Thyroid gland (tissue), 4 donors: ENCODE measurements at regions not wholly inside any gene's neighbourhood (a gene's known extent, or its start where the extent isn't known, plus 50 kb on each side); places are given as distances from the start of the nearest gene placed in this dataset.

Experiments
- DNase-seq, 2 donors: peaks; one replicate each; pipeline ENCODE4 v3.0.0-alpha.2; 2019
- H3K27ac ChIP-seq, 3 donors: fragments of 200-600 bp; sonication (generic); 1 replicate in 2 of 3; 2 replicates in 1 of 3; pipeline ENCODE4 v1.5.1; 2016 to 2019; ENCODE audit warnings: mild to moderate bottlenecking in 1 of 3, moderate library complexity in 1 of 3
- H3K27me3 ChIP-seq: fragments of 200-600 bp; sonication (generic); one replicate; pipeline ENCODE4 v1.5.1; 2019
- H3K36me3 ChIP-seq, 2 donors: fragments of 200-600 bp; sonication (generic); one replicate each; pipeline ENCODE4 v1.5.1; 2016 to 2019
- H3K4me1 ChIP-seq, 2 donors: fragments of 200-600 bp; sonication (generic); one replicate each; pipeline ENCODE4 v1.5.1; 2017 to 2019
- H3K4me3 ChIP-seq, 3 donors: fragments of 200-600 bp; sonication (generic); replicated peaks in 1 of 3; 1 replicate in 2 of 3; 2 replicates in 1 of 3; pipeline ENCODE4 v1.5.1; 2016; ENCODE audit warnings: mild to moderate bottlenecking in 1 of 3
- H3K9me3 ChIP-seq: fragments of 200-600 bp; sonication (generic); one replicate; pipeline ENCODE4 v1.5.1; 2017
- CTCF ChIP-seq, 6 experiments: fragments of 200-600 bp in 3 of 6; fragments of 450-650 bp in 3 of 6; sonication (generic) in 3 of 6; IDR thresholded peaks; one replicate each; pipeline ENCODE4 v1.5.1; 2016 to 2019; ENCODE audit warnings: antibody characterized with exemption in 6 of 6, mild to moderate bottlenecking in 2 of 6, inconsistent platforms in 1 of 6, moderate library complexity in 1 of 6
- POLR2A ChIP-seq, 2 donors: fragments of 450-650 bp; IDR thresholded peaks; one replicate each; pipeline ENCODE4 v1.6.1; 2017; ENCODE audit warnings: antibody characterized with exemption in 2 of 2, mild to moderate bottlenecking in 2 of 2, moderate library complexity in 1 of 2
- WGBS, 2 donors: methylation state at CpG; one replicate each; pipeline ENCODE4 v1.1.5; 2017; 5-methylcytosine and 5-hydroxymethylcytosine counted together
- intact Hi-C: fragments of 100-400 bp; cut with DNase I; formaldehyde crosslinking; loops from one replicate; pipeline ENCODE4 v1.15.1; 2023

GRCh38 chr10:6721964-6722615 lies 142.0 kb upstream of the PRKCQ start:
- no peak overlapping the region for H3K27ac ChIP-seq
- intact Hi-C loops: no loop called here
- H3K36me3 ChIP-seq: no peaks in the 10 kb centered on the region
- no peaks in the 10 kb centered on the region for H3K27me3 ChIP-seq
- no peaks in the 10 kb centered on the region for H3K9me3 ChIP-seq
- H3K4me3 ChIP-seq: no peak overlapping the region
- H3K4me1 ChIP-seq: no peaks in the 10 kb centered on the region
- 47 to 60% methylated on average over 11 of the region's 11 CpGs for WGBS, 2 donors
- TF ChIP-seq CTCF (IDR thresholded peaks at IDR 0.05) (no peak), POLR2A (IDR thresholded peaks at IDR 0.05) (no peak)
- no peak for DNase-seq

- TF ChIP-seq CTCF (IDR thresholded peaks at IDR 0.05) (no peak), POLR2A (IDR thresholded peaks at IDR 0.05) (no peak)
- DNase-seq: no peak
- Histone ChIP-seq H3K36me3 (no peaks in the 10 kb centered on the region), H3K9me3 (no peaks in the 10 kb centered on the region), H3K27me3 (no peaks in the 10 kb centered on the region), H3K4me3 (no peak overlapping the region), H3K4me1 (no peaks in the 10 kb centered on the region), H3K27ac (no peak overlapping the region)
- WGBS, 2 donors: 50 to 57% methylated on average over 7 of the region's 7 CpGs
- intact Hi-C loops: no loop called here
Observed at GRCh38 chr10:6721480-6721879, 141.4 kb upstream of the PRKCQ start.

GRCh38 chr10:6719561-6719960 lies 139.5 kb upstream of the PRKCQ start:
- no peak for DNase-seq
- 90 to 92% methylated on average over 2 of the region's 2 CpGs for WGBS, 2 donors

GRCh38 chr10:6718550-6718949 lies 138.5 kb upstream of the PRKCQ start:
- H3K9me3 ChIP-seq: no peaks in the 10 kb centered on the region
- intact Hi-C loops: no loop called here
- no peak overlapping the region for H3K27ac ChIP-seq
- H3K27me3 ChIP-seq: no peaks in the 10 kb centered on the region
- H3K36me3 ChIP-seq: no peaks in the 10 kb centered on the region
- no peak overlapping the region for H3K4me3 ChIP-seq
- no peak for DNase-seq
- no peaks in the 10 kb centered on the region for H3K4me1 ChIP-seq
- no peak for TF ChIP-seq CTCF (IDR thresholded peaks at IDR 0.05)
- no peak for TF ChIP-seq POLR2A (IDR thresholded peaks at IDR 0.05)

More at GRCh38 chr10:6719561-6719960, 139.5 kb upstream of the PRKCQ start:
- H3K4me3 ChIP-seq: no peak overlapping the region
- H3K27me3 ChIP-seq: no peaks in the 10 kb centered on the region
- TF ChIP-seq POLR2A (IDR thresholded peaks at IDR 0.05): no peak
- H3K36me3 ChIP-seq: no peaks in the 10 kb centered on the region
- no peaks in the 10 kb centered on the region for H3K4me1 ChIP-seq
- H3K27ac ChIP-seq: no peak overlapping the region
- intact Hi-C loops: no loop called here
- H3K9me3 ChIP-seq: no peaks in the 10 kb centered on the region

- WGBS, 2 donors: 72 to 92% methylated on average over 1 of the region's 1 CpG
- intact Hi-C loops: no loop called here
- H3K4me3 ChIP-seq: no peak overlapping the region
- no peaks in the 10 kb centered on the region for H3K36me3 ChIP-seq
- DNase-seq: no peak
- no peaks in the 10 kb centered on the region for H3K27me3 ChIP-seq
- no peak for TF ChIP-seq POLR2A (IDR thresholded peaks at IDR 0.05)
- no peak for TF ChIP-seq CTCF (IDR thresholded peaks at IDR 0.05)
- H3K9me3 ChIP-seq: no peaks in the 10 kb centered on the region
- H3K27ac ChIP-seq: no peak overlapping the region
- no peaks in the 10 kb centered on the region for H3K4me1 ChIP-seq
Observed at GRCh38 chr10:6716516-6716915, 136.4 kb upstream of the PRKCQ start.
